GM04504 (cell line): ENCODE measurements at regions not wholly inside any gene's neighbourhood (a gene's known extent, or its start where the extent isn't known, plus 50 kb on each side); places are given as distances from the start of the nearest gene placed in this dataset.

ENCODE experiments used
- DNase-seq: peaks from one replicate; pipeline ENCODE4 v3.0.0-alpha.2; 2012; ENCODE audit warnings: low read depth

DNA sequence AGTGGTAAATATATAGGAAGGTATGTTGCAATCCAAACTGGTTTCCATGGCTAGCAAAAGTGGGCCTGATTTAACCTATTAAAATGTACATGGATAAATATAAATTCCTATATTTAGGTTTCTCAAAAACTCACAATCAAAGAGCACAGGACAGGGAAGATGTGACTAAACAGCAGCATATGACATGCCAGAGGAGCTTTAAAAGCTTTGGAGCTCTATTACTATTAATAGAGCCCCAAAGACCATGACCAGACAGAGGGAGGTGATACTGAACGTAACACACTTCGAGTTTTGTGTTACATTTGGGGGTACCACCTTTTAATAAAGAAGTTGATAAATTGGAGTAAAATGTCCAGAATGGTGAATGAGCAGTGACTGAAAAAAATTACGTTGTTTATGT lies 179.5 kb upstream of the SLC14A2 start:
- DNase-seq = no peak

DNA sequence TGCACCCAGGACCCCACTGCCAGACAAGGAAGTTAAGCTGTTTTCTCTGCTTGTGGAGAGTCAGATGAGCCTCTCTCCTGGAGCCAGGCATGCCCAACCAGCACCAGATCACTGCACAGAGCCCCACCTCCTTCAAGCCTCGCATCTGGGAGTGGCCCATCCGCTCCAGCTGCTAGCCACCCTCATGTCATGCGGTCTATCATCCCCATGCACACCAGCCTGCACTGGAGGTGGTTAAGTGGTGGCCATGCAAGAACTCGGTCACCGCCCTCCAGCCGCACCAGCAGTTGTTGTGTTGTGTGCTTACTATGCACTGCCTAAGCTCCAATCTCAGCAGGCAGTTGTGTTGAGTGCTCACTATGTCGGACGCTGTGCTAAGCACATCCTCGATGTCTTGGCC lies 177.9 kb upstream of the SLC14A2 start:
- no peak for DNase-seq

DNA sequence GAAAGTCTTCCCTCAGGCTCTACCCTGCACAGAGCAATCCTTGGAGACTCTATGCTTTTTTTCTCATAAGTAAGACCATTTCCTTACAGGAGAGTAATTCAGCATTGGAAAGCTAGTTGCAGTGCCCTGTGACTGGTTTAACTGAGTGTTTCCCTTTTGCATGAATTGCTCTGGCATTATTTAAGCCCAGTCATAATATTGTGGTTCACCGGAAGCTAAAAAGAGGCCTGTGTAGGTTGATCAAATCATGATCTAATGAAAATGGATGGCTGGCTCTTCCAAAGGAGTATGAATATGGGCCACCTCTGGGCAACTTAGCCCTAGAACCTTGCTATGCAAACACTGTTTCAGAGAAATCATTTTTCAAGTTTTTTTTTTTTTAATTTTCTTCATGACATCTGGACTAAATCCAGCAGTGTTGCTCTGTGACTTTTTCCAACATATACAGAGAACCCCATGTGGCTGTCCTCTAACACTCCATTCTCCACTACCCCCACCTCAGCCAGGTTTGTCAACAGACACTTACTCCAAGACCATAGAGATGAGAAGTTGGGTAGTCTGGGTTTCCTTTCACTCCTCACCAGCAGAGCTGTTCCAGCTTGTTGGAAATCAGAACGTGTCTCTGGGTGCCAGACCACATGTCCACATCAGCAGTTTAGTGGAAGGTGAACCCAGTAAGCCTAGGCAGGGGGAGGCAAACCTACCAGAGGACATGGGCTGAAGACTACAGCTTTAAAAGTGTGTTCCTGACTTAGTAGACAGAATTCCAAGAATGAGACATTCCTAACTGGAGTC lies 175.2 kb upstream of the SLC14A2 start:
- DNase-seq = no peak

DNA sequence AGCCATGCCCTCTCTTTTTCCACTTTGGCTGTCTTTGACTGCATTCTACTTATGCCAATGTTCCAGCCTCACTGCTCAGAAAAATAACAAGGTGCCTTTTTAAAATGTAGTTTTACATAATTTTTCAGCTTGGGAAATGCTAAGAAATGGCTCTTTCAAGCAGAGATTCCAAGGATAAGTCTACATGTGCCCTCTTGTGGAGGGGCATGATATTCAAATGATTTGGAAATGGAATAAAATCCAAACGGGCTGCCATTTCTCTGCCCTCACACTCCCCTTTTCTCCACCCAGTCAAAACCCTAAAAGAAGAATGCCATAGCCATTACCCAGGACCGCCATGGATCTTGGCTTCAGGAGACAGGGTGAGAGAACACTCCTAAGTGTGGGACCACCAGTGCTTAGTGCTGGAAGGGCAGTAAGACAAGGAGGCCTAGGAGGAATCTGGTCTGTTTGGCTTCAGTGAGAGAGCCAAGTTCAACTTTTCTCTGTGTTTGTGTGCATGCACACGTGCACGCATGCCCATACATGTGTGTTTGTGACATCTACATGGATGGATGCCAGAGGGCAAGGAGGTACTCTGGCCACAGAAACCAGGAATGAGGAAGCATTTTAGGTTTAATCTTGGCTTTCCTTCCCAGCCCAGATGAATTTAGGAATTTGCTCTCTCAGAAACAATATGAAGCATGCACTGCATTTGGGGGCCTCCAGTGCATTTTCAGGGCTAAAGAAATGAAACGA lies 174.0 kb upstream of the SLC14A2 start:
- no peak for DNase-seq

DNA sequence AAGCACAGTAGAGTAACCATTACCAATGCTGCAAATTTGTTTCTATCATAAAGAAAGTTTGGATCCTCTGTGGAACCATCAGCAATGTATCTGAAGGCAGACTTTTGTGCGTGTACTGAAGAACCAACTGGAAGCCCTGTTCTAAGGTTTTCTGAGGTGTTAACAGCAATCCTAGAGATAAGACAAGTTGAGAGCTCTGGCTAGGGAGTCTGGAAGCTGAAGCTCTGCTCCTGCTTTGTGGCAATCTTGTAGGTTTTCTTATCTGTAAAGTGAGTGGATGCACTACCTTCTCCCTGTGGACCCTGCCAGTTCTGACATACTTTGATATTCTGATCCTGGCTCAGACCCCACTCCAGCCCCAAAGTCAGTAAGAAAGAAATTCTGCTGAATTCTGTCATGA lies 171.2 kb upstream of the SLC14A2 start:
- no peak for DNase-seq

DNA sequence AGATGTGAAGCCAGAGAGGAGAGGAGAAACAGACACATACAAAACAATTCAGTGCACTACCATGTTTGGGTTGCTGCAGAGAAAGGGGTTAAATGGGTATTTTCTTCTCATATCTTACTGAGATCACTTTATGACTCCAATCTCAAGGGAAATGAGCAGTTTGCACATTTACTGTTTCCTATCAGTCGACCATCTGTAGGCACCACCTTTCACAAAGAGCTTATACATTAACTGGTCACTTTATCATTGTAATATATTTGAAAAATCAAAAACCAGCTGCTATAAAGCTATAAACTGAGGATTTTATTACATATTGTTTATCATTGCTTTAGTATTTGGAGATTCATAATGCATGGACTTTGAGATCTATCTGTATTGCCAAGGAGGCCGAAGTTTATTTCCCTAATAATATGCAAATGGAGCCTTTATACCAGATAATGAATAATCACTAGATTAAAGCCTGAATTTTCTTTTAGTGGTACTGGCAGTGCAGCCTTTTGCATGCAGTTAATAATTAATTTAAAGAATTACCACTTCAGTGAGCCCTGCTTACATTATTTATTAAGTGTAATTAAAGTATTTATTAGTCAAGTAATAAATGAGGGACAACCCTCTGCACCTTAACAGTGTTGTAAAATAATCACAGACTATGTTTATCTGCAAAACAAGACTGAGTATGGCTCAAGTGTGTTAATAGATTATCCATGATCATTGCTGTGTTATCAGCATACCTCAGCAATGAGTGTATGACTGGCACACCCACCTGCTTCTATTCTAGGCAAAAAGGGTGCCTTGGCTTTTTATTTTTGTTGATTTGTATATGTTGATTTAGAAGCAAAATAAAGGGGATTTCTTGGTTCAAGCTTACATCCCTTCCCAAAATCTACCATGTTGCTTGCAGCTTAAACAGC lies 167.7 kb upstream of the SLC14A2 start:
- no peak for DNase-seq

DNA sequence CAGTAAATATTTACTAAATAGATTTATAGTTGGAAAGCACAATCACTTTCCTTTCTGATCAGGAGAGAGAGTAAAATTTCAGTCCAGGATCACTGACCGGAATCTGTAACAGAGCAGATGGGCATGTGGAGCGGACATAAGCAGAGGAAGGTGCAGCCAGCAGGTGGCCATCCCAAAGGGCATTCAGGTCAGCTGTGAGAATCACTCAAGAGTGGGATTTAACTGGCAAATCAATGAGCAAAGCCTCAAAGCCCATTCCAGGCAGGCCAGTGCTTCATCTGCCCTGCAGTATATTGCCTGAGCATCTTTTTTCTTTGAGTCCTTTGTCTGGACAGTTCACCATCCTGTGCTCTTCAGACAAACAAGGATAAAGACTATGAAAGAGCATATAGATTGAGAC lies 166.4 kb upstream of the SLC14A2 start:
- no peak for DNase-seq

DNA sequence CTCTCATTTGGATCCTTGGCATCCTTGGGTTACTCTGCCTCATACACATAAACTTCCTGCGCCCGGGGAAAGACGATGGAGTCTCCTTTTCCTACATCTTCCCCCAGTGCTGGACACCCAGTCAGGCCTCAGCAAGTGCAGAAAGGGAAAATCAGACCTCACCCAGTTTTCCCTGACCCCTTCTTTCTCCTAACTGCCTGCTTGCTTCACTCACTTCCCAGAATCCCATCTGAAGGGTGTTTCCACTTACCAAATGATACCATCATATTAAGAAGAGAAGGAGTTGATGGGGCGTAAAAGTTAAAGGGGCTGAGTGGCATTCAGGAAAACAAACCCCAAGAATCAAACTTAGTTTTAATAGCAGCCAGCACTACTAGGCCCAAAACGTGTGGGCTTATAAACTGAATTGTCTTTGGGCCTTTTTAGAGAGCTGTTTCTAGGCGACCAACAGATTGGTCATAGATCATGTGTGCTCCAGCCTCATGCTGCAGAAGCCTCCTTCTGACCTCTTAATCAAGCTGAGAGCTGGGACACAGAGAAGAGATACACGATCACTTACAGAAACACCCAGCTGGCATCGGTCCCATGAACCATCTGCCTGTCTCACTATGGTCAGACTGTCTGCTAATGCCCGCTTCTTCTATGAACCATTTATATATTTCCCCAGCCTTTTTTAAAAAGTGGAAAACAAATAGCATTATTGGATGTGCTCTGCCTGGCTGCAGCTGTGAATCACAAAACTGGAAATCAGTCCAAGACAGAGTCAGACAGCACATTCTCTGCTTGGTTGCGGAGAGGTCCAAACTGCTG lies 165.7 kb upstream of the SLC14A2 start:
- peak; percentile 7 for DNase-seq

DNA sequence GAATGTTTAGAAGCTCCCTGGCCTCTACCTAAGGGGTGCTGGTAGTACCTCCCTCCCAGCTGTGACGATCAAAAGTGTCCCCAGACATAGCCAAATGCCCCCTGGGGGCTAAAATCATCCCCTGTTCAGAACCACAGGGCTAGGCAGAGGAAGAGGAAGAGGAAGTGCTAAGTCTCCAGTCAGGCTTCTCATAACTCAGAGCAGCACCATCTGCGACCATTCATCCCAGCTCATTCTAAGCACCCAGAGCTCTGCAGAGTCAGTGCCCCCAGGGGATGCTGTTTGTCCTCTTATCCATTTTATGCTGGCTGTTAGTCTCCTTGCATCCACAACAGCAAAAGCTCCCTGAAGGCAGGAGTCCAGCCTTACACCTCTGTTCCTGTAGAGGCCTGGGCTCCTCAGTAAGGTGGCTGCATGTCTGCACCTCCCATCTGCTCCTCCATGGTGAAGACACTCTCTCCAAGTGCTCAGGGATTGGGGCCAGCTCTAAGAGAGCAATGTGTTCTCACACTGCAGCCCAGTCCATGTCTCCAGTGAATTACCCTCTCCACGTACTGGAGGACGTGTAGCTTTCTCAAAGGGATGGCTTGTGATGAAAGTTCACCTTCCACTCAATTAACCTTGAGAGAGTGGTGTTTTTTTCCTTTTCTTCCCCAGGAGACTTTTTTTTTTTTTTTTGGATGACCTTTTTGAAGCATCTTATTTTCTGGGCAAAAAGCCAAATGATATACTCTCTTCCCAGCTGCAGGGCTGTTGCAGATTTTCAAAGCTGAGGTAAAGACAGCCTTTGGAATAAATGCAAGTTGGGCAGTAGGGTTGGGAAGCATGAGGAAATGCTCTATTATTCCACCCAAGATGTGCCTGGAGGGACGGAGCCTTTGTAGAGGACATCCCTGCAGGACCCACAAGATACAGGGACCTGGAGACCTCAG lies 158.9 kb upstream of the SLC14A2 start:
- no peak for DNase-seq

DNA sequence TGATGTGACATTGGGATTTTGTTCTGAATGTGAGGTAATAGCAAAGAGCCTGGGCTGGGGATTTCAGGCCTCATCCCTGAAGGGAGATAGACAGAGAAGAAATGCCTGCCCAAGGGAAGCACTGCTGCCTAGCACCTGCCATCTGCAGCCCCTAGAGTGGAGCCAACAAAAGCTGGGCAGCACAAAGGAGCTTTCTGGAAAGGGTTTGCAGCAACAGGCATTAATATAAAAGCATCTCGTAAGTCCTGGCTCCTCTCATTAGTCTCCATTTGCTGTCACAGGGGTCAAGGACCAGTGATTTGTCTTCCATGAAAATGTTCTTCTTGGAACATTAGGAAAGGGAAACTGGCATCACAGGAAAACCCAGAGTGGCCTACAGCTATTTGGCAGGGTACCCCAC lies 157.2 kb upstream of the SLC14A2 start:
- no peak for DNase-seq

DNA sequence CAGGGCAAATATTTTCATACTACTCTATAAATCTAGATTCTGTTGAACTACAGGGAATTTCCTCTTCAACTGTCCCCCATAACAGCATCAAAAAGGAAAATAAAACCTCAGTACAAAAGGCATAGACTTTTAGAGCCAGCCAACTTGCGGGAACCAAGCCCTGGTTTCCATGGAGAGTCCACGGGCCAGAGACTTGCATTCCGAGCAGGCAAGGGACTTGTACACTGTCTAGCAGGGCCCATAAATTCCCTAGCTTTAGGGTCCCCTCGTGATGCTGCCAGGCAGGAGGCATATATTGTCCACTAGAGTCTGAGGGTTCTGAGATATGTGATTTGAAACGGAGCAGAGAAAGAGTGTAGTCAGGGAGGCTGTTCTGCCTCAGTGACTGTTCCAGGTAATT lies 153.1 kb upstream of the SLC14A2 start:
- no peak for DNase-seq

DNA sequence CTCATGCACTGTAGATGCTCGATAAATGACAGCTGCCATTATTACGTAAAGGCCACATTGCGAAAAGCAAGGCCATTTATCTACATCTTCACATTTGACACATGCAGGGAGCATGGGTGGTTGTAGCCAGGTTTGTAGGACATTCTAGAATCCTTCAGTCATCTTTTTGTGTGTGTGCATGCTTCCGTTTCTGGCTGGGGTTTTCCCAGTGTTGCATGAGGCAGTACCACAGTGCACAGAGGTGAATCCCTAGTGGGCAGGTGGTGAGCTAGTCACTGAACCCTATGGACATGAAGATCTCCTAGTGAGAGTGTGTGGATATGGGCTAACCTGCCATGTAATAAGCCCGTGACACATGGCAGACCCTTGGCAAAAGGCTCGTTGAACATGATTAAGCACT lies 151.8 kb upstream of the SLC14A2 start:
- DNase-seq = no peak

DNA sequence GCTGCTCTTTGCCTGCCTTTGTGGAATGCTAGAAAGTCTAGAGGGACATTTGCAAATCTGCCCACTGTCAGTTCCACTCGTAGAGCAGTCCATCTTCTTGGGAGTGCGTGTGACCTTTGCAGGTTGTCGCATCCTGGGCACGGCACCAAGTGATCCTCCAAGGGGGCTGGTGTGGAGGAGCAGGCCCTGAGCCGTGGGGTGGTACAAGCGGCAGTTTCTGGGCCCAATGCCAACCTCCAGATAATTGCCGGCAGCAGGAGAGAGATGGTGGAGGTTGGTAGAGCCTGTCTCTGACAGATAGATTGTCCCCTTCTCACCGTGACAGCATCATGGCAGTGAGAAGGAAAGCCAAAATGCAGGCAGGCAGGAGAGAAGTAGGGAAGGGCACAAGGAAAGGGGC lies 150.7 kb upstream of the SLC14A2 start:
- no peak for DNase-seq

DNA sequence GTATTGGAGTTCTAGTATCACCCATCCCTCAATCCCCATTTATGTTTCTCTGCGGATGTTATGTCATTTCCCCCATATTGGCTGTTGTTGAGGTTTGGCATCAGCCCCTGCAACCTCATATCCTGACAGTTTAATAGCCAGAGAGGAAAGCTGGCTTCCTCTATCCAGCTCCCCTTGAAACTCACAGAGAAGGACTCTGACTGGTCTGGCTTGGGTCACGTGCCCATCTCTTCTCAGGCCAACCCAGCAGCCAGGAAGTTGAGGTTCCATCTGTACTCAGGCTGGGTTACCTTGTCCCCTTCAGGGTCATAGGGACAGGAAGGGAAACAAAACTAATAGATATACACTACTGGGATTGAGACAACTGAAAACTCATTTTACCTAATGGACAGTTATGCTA lies 148.0 kb upstream of the SLC14A2 start:
- DNase-seq = no peak

DNA sequence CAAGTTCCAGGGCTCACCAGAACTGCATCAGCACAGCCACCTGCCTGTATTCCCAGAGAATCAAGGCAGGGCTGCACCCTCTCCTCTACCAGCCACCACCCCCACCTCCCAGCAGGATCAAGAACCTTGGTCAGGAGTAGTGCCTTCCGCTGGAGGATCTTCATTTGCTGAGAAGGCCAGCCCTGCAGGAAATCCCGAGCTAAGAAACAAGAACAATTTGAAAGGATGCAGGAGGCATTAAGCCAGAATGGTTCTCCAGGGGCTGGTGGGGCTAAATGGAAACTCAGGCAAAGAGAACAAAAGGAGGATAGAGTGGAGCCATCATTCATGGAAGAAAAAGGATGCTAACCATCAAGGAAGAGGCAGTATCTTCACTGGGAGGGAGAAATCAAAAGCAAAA lies 147.3 kb upstream of the SLC14A2 start:
- DNase-seq = no peak

DNA sequence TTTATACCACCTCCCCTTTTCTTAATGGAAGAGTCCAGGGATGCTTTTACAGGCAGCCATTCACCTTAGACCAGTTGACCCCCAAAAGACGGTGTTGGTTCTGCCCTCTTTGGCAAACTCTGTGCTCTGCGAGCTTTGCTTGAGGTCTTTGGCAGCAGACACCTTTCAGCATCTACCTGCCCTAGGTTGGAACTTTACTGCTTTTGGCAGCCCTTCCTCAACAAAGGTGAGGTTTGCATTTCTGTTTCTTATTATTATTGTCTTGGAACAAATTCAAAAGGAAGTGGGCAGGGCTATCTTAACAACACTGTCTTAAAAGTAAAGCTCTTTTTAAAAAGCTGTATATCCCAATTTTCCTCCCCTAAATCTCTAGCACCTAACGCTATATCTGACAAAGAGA lies 136.4 kb upstream of the SLC14A2 start:
- DNase-seq = no peak

DNA sequence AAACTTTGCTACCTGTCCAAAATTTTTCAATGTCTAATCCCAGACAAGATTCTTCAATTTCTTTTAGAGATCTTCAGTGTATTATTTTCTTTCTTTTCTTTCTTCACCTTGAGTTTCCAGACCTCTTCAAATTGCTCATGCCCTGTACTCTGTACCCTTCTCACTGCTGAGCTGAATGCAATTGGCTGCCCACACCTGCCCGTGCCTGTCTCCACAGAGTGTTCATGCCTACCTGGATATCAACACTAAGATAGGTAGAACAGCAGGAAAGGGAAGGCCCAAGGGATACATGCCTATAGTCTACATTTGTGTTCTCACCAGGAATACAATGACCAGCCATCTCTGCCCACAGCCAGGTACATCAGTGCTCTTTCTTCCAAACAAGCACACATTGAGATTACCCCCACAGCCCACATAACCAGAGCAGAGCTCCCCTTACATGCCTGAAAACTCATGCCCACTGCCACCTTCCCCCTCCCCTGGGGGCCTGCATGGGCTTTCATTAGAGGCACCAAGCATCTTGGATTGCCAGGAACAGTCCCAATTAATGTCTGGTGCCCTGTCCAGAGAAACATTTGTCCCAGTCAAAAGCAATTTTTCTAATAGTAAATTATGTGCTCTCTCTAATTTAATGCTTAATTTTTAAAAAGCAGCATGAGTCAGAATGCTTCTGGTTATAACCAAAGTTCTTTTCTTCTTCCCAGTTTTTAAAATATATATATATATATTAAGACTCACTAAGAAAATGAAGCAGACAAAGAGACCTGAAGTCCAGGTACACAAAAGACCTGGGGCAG lies 134.9 kb upstream of the SLC14A2 start:
- DNase-seq = no peak

DNA sequence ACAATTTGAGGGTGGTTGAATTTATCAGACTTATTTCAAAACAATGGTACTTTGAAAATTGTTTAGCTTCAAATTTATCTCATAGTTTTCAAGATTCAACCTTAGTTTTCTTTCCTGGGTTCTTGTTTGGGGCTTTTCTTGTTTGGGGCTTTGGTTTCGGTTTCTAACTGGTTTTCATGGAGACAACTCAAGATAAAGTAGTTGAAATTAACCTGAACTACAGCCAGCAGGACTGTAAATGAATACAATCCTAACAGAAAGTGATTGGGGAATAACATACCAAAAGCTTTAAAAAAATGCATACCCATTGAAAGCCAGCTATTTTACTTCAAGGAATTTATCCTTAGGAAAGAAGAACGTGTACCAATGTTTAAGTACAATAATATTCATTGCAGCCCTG lies 133.5 kb upstream of the SLC14A2 start:
- DNase-seq = no peak

DNA sequence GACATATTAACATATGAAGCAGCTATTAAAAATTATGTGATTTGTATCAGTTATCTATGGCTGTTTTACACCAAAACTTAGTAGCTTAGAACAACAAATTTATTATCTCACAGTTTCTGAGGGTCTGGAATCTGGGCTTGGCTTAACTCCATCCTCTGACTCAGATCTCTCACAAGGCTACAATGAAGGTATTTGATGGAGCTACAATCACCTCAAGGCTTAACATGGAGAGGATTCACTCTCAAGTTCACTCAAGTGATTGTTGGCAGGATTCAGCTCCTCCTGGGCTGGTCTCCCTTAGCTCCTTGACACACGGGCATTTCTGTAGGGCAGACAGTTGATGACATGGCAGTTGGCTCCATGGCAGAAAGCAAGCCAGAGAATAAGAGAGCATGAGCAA lies 133.0 kb upstream of the SLC14A2 start:
- no peak for DNase-seq

DNA sequence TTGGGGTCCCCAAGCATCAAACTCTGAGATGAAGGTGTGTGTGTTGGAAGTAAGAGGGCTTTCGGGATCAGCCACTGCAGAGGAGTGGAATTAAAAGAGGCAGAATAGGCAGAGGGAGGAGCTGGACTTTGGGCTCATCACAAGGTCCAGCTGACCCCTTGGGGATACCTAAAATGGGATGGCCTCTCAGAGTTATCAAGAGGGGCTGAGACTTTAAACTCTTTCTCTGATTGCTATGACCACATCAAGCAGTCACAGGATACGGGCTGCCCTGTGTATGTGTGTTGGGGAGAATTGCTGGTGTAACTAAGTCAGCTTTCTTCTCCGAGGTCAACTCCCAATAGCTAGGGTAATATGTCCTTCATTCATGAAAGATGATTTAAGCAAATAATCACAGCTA lies 127.7 kb upstream of the SLC14A2 start:
- no peak for DNase-seq
